DMS114 treated with DMSO at 0.1 percent for 48 hours (cell line): ENCODE measurements at regions not wholly inside any gene's neighbourhood (a gene's known extent, or its start where the extent isn't known, plus 50 kb on each side); places are given as distances from the start of the nearest gene placed in this dataset.
"Not testable (repeated sequence)": the region's sequence is repeated elsewhere in the genome, so short reads cannot be mapped to it uniquely, and the experiment has no call there.

Source experiments
- DNase-seq: peaks from one replicate; lab custom pipeline; 2025; ENCODE audit not compliant: unreplicated experiment; lab: John Stamatoyannopoulos, UW

- no peak for DNase-seq
These were observed 1550.3 kb upstream of the LRRTM3 start for GRCh38 chr10:65375528-65375927.

GRCh38 chr10:65377687-65378086, 1548.1 kb upstream of the LRRTM3 start:
- DNase-seq = no peak

GRCh38 chr10:65394502-65395297, 1531.1 kb upstream of the LRRTM3 start:
- no peak for DNase-seq

- no peak for DNase-seq
These were observed 1530.2 kb upstream of the LRRTM3 start for GRCh38 chr10:65395631-65396030.

GRCh38 chr10:65396997-65397396, 1528.8 kb upstream of the LRRTM3 start:
- no peak for DNase-seq

GRCh38 chr10:65408401-65408800, 1517.4 kb upstream of the LRRTM3 start:
- DNase-seq = no peak

GRCh38 chr10:65413001-65413400, 1512.8 kb upstream of the LRRTM3 start:
- DNase-seq = no peak

- no peak for DNase-seq
These were observed 1510.5 kb upstream of the LRRTM3 start for GRCh38 chr10:65415318-65415717.

- no peak for DNase-seq
These were observed 1509.7 kb upstream of the LRRTM3 start for GRCh38 chr10:65416094-65416493.

GRCh38 chr10:65419629-65420028, 1506.2 kb upstream of the LRRTM3 start:
- no peak for DNase-seq

GRCh38 chr10:65423043-65423442, 1502.8 kb upstream of the LRRTM3 start:
- DNase-seq = no peak

GRCh38 chr10:65429381-65429780, 1496.5 kb upstream of the LRRTM3 start:
- not testable (repeated sequence) for DNase-seq

GRCh38 chr10:65430979-65431378, 1494.9 kb upstream of the LRRTM3 start:
- DNase-seq = no peak

GRCh38 chr10:65470986-65471385, 1454.8 kb upstream of the LRRTM3 start:
- no peak for DNase-seq

GRCh38 chr10:65482848-65483247, 1443.0 kb upstream of the LRRTM3 start:
- DNase-seq = no peak

GRCh38 chr10:65491799-65492198, 1434.0 kb upstream of the LRRTM3 start:
- no peak for DNase-seq

GRCh38 chr10:65496541-65496940, 1429.3 kb upstream of the LRRTM3 start:
- no peak for DNase-seq

- DNase-seq = no peak
These were observed 1428.0 kb upstream of the LRRTM3 start for GRCh38 chr10:65497837-65498236.

- no peak for DNase-seq
These were observed 1425.1 kb upstream of the LRRTM3 start for GRCh38 chr10:65500716-65501115.

GRCh38 chr10:65501259-65501658, 1424.6 kb upstream of the LRRTM3 start:
- DNase-seq = no peak

GRCh38 chr10:65518379-65518778, 1407.5 kb upstream of the LRRTM3 start:
- no peak for DNase-seq

- DNase-seq = no peak
These were observed 1396.8 kb upstream of the LRRTM3 start for GRCh38 chr10:65528986-65529385.

GRCh38 chr10:65531545-65531944, 1394.3 kb upstream of the LRRTM3 start:
- no peak for DNase-seq
